Choroid plexus epithelial cell (primary cell): ENCODE measurements at regions not wholly inside any gene's neighbourhood (a gene's known extent, or its start where the extent isn't known, plus 50 kb on each side); places are given as distances from the start of the nearest gene placed in this dataset.

ENCODE experiments used
- DNase-seq: peaks from one replicate; pipeline ENCODE4 v3.0.0-alpha.2; 2010; ENCODE audit warnings: low read depth
- H3K4me3 ChIP-seq: 2 replicates; pipeline ENCODE4 v1.5.1; 2011; ENCODE audit warnings: low read depth, mild to moderate bottlenecking, control low read depth, low read length, moderate library complexity
- CTCF ChIP-seq: conservative IDR thresholded peaks from 2 replicates; pipeline ENCODE4 v1.5.1; 2011; ENCODE audit warnings: low read depth, mild to moderate bottlenecking, control low read depth, inconsistent platforms, low read length, moderate library complexity

- no peak for DNase-seq
- TF ChIP-seq CTCF: no peak
- no peak overlapping the region for H3K4me3 ChIP-seq
Measured at GRCh38 chr12:4114986-4115385, 158.6 kb upstream of the CCND2 start.

- no peak for TF ChIP-seq CTCF
- peak; percentile 33 for DNase-seq
- no peak overlapping the region for H3K4me3 ChIP-seq
Measured at GRCh38 chr12:4112734-4113325, 160.7 kb upstream of the CCND2 start.

- DNase-seq: no peak
- no peak for TF ChIP-seq CTCF
- H3K4me3 ChIP-seq: no peak overlapping the region
Measured at GRCh38 chr12:4112290-4112689, 161.3 kb upstream of the CCND2 start.

GRCh38 chr12:4111010-4111409 is 162.6 kb upstream of the CCND2 start:
- no peak for TF ChIP-seq CTCF
- DNase-seq: no peak

GRCh38 chr12:4109826-4110225 is 163.7 kb upstream of the CCND2 start:
- no peak for DNase-seq
- no peak overlapping the region for H3K4me3 ChIP-seq

More at GRCh38 chr12:4111010-4111409, 162.6 kb upstream of the CCND2 start:
- no peak overlapping the region for H3K4me3 ChIP-seq

GRCh38 chr12:4108803-4109345 is 164.7 kb upstream of the CCND2 start:
- no peak for DNase-seq
- no peak overlapping the region for H3K4me3 ChIP-seq

More at GRCh38 chr12:4109826-4110225, 163.7 kb upstream of the CCND2 start:
- TF ChIP-seq CTCF: no peak

More at GRCh38 chr12:4108803-4109345, 164.7 kb upstream of the CCND2 start:
- no peak for TF ChIP-seq CTCF
